GM18909 (cell line): ENCODE measurements at regions not wholly inside any gene's neighbourhood (a gene's known extent, or its start where the extent isn't known, plus 50 kb on each side); places are given as distances from the start of the nearest gene placed in this dataset.

Experiments
- ATAC-seq: cut with Tn5 transposase; IDR thresholded peaks from one replicate; pipeline ENCODE4 v1.9.1; 2021; ENCODE audit warnings: mild to moderate bottlenecking; ENCODE audit not compliant: unreplicated experiment, poor library complexity

- ATAC-seq: no peak
These were observed 159.1 kb upstream of the PDZRN3 start for GRCh38 chr3:73783811-73784210.

- ATAC-seq: no peak
These were observed 156.8 kb upstream of the PDZRN3 start for GRCh38 chr3:73781541-73781940.

GRCh38 chr3:73774645-73775044 is 149.9 kb upstream of the PDZRN3 start:
- ATAC-seq: no peak

GRCh38 chr3:73773233-73773632 is 148.5 kb upstream of the PDZRN3 start:
- no peak for ATAC-seq

GRCh38 chr3:73772076-73772886 is 147.5 kb upstream of the PDZRN3 start:
- no peak for ATAC-seq

GRCh38 chr3:73768524-73769308 is 144.0 kb upstream of the PDZRN3 start:
- ATAC-seq: no peak

- ATAC-seq: no peak
These were observed 142.0 kb upstream of the PDZRN3 start for GRCh38 chr3:73766599-73767381.

GRCh38 chr3:73765878-73766545 is 141.3 kb upstream of the PDZRN3 start:
- ATAC-seq: no peak

GRCh38 chr3:73762855-73763254 is 138.1 kb upstream of the PDZRN3 start:
- ATAC-seq: no peak

GRCh38 chr3:73759297-73759711 is 134.6 kb upstream of the PDZRN3 start:
- no peak for ATAC-seq

GRCh38 chr3:73757536-73757935 is 132.8 kb upstream of the PDZRN3 start:
- no peak for ATAC-seq

- no peak for ATAC-seq
These were observed 129.2 kb upstream of the PDZRN3 start for GRCh38 chr3:73753985-73754384.

GRCh38 chr3:73752338-73752737 is 127.6 kb upstream of the PDZRN3 start:
- ATAC-seq: no peak

GRCh38 chr3:73746623-73747022 is 121.9 kb upstream of the PDZRN3 start:
- ATAC-seq: no peak

- no peak for ATAC-seq
These were observed 120.9 kb upstream of the PDZRN3 start for GRCh38 chr3:73745526-73746191.

GRCh38 chr3:73743551-73743950 is 118.8 kb upstream of the PDZRN3 start:
- ATAC-seq: no peak

GRCh38 chr3:73739791-73740453 is 115.2 kb upstream of the PDZRN3 start:
- ATAC-seq: no peak

GRCh38 chr3:73738711-73739110 is 114.0 kb upstream of the PDZRN3 start:
- ATAC-seq: no peak
